Duodenal mucosa (tissue), 2 donors: ENCODE measurements at regions not wholly inside any gene's neighbourhood (a gene's known extent, or its start where the extent isn't known, plus 50 kb on each side); places are given as distances from the start of the nearest gene placed in this dataset.

ENCODE experiments used
- H3K27ac ChIP-seq: one replicate; pipeline ENCODE4 v1.7.0; 2013; ENCODE audit warnings: low read depth, low read length
- H3K27me3 ChIP-seq, 2 donors: one replicate each; pipeline ENCODE4 v1.7.0; 2013; ENCODE audit warnings: low read length in 2 of 2, control low read depth in 1 of 2; ENCODE audit not compliant: insufficient read depth in 2 of 2, control insufficient read depth in 1 of 2
- H3K36me3 ChIP-seq, 2 donors: one replicate each; pipeline ENCODE4 v1.7.0; 2013; ENCODE audit warnings: low read length in 2 of 2, control low read depth in 1 of 2; ENCODE audit not compliant: insufficient read depth in 2 of 2, control insufficient read depth in 1 of 2
- H3K4me1 ChIP-seq, 2 donors: one replicate each; pipeline ENCODE4 v1.7.0; 2013; ENCODE audit warnings: low read length in 2 of 2, control low read depth in 1 of 2; ENCODE audit not compliant: insufficient read depth in 2 of 2, control insufficient read depth in 1 of 2
- H3K4me3 ChIP-seq, 2 donors: one replicate each; pipeline ENCODE4 v1.7.0; 2013; ENCODE audit warnings: low read length in 2 of 2, low read depth in 1 of 2
- H3K9ac ChIP-seq, 2 donors: one replicate each; pipeline ENCODE4 v1.7.0; 2013; ENCODE audit warnings: low read length in 2 of 2, low read depth in 1 of 2
- H3K9me3 ChIP-seq, 2 donors: one replicate each; pipeline ENCODE4 v1.7.0; 2013; ENCODE audit warnings: low read length in 2 of 2, control low read depth in 1 of 2; ENCODE audit not compliant: control insufficient read depth in 1 of 2

GRCh38 chr12:34287986-34288962 is 266.0 kb downstream of the ALG10 start:
- H3K4me1 ChIP-seq = no peaks in the 10 kb centered on the region
- no peak overlapping the region for H3K4me3 ChIP-seq
- H3K27ac ChIP-seq = no peak overlapping the region
- H3K27me3 ChIP-seq = no peaks in the 10 kb centered on the region
- no peaks in the 10 kb centered on the region for H3K36me3 ChIP-seq
- peaks cover 43 to 50% of the 10 kb centered on the region in 2 donors for H3K9me3 ChIP-seq
- no peak overlapping the region for H3K9ac ChIP-seq

- Histone ChIP-seq H3K9me3 (peaks cover 46 to 49% of the 10 kb centered on the region in 2 donors), H3K4me3 (no peak overlapping the region), H3K9ac (no peak overlapping the region), H3K27ac (no peak overlapping the region), H3K27me3 (no peaks in the 10 kb centered on the region), H3K4me1 (no peaks in the 10 kb centered on the region), H3K36me3 (no peaks in the 10 kb centered on the region)
Measured at GRCh38 chr12:34288963-34289345, 266.7 kb downstream of the ALG10 start.

- Histone ChIP-seq H3K36me3 (no peaks in the 10 kb centered on the region), H3K9ac (no peak overlapping the region), H3K9me3 (peaks cover 39 to 55% of the 10 kb centered on the region in 2 donors), H3K4me1 (no peaks in the 10 kb centered on the region), H3K27ac (no peak overlapping the region), H3K4me3 (no peak overlapping the region), H3K27me3 (no peaks in the 10 kb centered on the region)
Measured at GRCh38 chr12:34289431-34290380, 267.4 kb downstream of the ALG10 start.

GRCh38 chr12:34290381-34290995 is 268.2 kb downstream of the ALG10 start:
- H3K27me3 ChIP-seq = no peaks in the 10 kb centered on the region
- H3K4me1 ChIP-seq = no peaks in the 10 kb centered on the region
- H3K9me3 ChIP-seq = peaks cover 39 to 61% of the 10 kb centered on the region in 2 donors

GRCh38 chr12:34291001-34291400 is 268.7 kb downstream of the ALG10 start:
- Histone ChIP-seq H3K27me3 (no peaks in the 10 kb centered on the region), H3K4me1 (no peaks in the 10 kb centered on the region), H3K36me3 (no peaks in the 10 kb centered on the region), H3K9ac (no peak overlapping the region), H3K27ac (no peak overlapping the region), H3K9me3 (peaks cover 36 to 60% of the 10 kb centered on the region in 2 donors), H3K4me3 (no peak overlapping the region)

More at GRCh38 chr12:34290381-34290995, 268.2 kb downstream of the ALG10 start:
- no peak overlapping the region for H3K4me3 ChIP-seq
- no peak overlapping the region for H3K27ac ChIP-seq
- no peaks in the 10 kb centered on the region for H3K36me3 ChIP-seq
- no peak overlapping the region for H3K9ac ChIP-seq

GRCh38 chr12:34291426-34291901 is 269.2 kb downstream of the ALG10 start:
- H3K36me3 ChIP-seq = no peaks in the 10 kb centered on the region
- no peak overlapping the region for H3K27ac ChIP-seq
- H3K4me1 ChIP-seq = no peaks in the 10 kb centered on the region
- H3K27me3 ChIP-seq = no peaks in the 10 kb centered on the region
- no peak overlapping the region for H3K9ac ChIP-seq
- H3K9me3 ChIP-seq = peaks cover 31 to 57% of the 10 kb centered on the region in 2 donors
- H3K4me3 ChIP-seq = no peak overlapping the region

- Histone ChIP-seq H3K9ac (no peak overlapping the region), H3K4me1 (no peaks in the 10 kb centered on the region), H3K36me3 (no peaks in the 10 kb centered on the region), H3K27ac (no peak overlapping the region), H3K27me3 (no peaks in the 10 kb centered on the region), H3K4me3 (no peak overlapping the region), H3K9me3 (peaks cover 30 to 51% of the 10 kb centered on the region in 2 donors)
Measured at GRCh38 chr12:34292736-34293625, 270.7 kb downstream of the ALG10 start.

- no peak overlapping the region for H3K4me3 ChIP-seq
- no peaks in the 10 kb centered on the region for H3K4me1 ChIP-seq
- H3K27me3 ChIP-seq = no peaks in the 10 kb centered on the region
- peaks cover 24 to 42% of the 10 kb centered on the region in 2 donors for H3K9me3 ChIP-seq
- no peaks in the 10 kb centered on the region for H3K36me3 ChIP-seq
- H3K27ac ChIP-seq = no peak overlapping the region
- H3K9ac ChIP-seq = no peak overlapping the region
Measured at GRCh38 chr12:34294137-34294536, 271.8 kb downstream of the ALG10 start.
